SK-N-SH treated with all-trans-retinoic acid at 6 μM for 48 hours (cell line): ENCODE measurements at regions not wholly inside any gene's neighbourhood (a gene's known extent, or its start where the extent isn't known, plus 50 kb on each side); places are given as distances from the start of the nearest gene placed in this dataset.

Experiments
- ATAC-seq: fragments of 200-7000 bp; cut with Tn5 transposase; 3 replicates; pipeline ENCODE4 v1.9.1; 2020; ENCODE audit warnings: mild to moderate bottlenecking, moderate library complexity
- ARNTL ChIP-seq: fragments of 450-650 bp; formaldehyde crosslinking; IDR thresholded peaks from 2 replicates; pipeline ENCODE4 v1.5.0; 2020; ENCODE audit warnings: low read depth, mild to moderate bottlenecking, moderate library complexity, borderline replicate concordance
- BACH2 ChIP-seq: fragments of 250-450 bp; sonication (Bioruptor Pico); IDR thresholded peaks from 2 replicates; pipeline ENCODE4 v1.9.0; 2021; ENCODE audit warnings: mild to moderate bottlenecking, borderline replicate concordance
- CSDC2 ChIP-seq: fragments of 250-450 bp; sonication (Bioruptor Pico); IDR thresholded peaks from 2 replicates; pipeline ENCODE4 v1.5.0; 2020; ENCODE audit warnings: mild to moderate bottlenecking, moderate library complexity
- CSRNP3 ChIP-seq: fragments of 250-450 bp; sonication (Bioruptor Pico); IDR thresholded peaks from 2 replicates; pipeline ENCODE4 v1.5.1; 2021; ENCODE audit warnings: mild to moderate bottlenecking, moderate library complexity
- ESRRG ChIP-seq: fragments of 250-450 bp; sonication (Bioruptor Pico); IDR thresholded peaks from 2 replicates; pipeline ENCODE4 v1.6.1; 2021; ENCODE audit warnings: mild to moderate bottlenecking
- GLIS3 ChIP-seq: fragments of 250-450 bp; sonication (Bioruptor Pico); IDR thresholded peaks from 2 replicates; pipeline ENCODE4 v1.5.0; 2020; ENCODE audit warnings: mild to moderate bottlenecking, moderate library complexity
- ISL1 ChIP-seq: fragments of 250-450 bp; sonication (Bioruptor Pico); IDR thresholded peaks from 2 replicates; pipeline ENCODE4 v2.1.2; 2022; ENCODE audit warnings: mild to moderate bottlenecking, moderate library complexity
- OSR1 ChIP-seq: fragments of 250-450 bp; sonication (Bioruptor Pico); IDR thresholded peaks from 2 replicates; pipeline ENCODE4 v1.8.0; 2022; ENCODE audit warnings: moderate library complexity, mild to moderate bottlenecking, inconsistent platforms
- PATZ1 ChIP-seq: fragments of 250-450 bp; sonication (Bioruptor Pico); IDR thresholded peaks from 2 replicates; pipeline ENCODE4 v1.8.0; 2020; ENCODE audit warnings: mild to moderate bottlenecking, moderate library complexity, borderline replicate concordance
- POU6F1 ChIP-seq: fragments of 250-450 bp; sonication (Bioruptor Pico); IDR thresholded peaks from 2 replicates; pipeline ENCODE4 v1.8.0; 2021; ENCODE audit warnings: low read depth, mild to moderate bottlenecking, moderate library complexity, borderline replicate concordance
- PPARA ChIP-seq: fragments of 250-450 bp; sonication (Bioruptor Pico); IDR thresholded peaks from 2 replicates; pipeline ENCODE4 v1.5.0; 2020; ENCODE audit warnings: mild to moderate bottlenecking, borderline replicate concordance
- RARB ChIP-seq: fragments of 250-450 bp; sonication (Bioruptor Pico); IDR thresholded peaks from 2 replicates; pipeline ENCODE4 v1.8.0; 2021; ENCODE audit warnings: mild to moderate bottlenecking, moderate library complexity
- SNAI2 ChIP-seq: fragments of 250-450 bp; sonication (Bioruptor Pico); IDR thresholded peaks from 2 replicates; pipeline ENCODE4 v1.5.0; 2020; ENCODE audit warnings: mild to moderate bottlenecking, moderate library complexity
- TCF4 ChIP-seq: fragments of 250-450 bp; sonication (Bioruptor Pico); IDR thresholded peaks from 2 replicates; pipeline ENCODE4 v1.8.0; 2021; ENCODE audit warnings: mild to moderate bottlenecking, moderate library complexity, borderline replicate concordance
- TOX ChIP-seq: fragments of 250-450 bp; sonication (Bioruptor Pico); IDR thresholded peaks from 2 replicates; pipeline ENCODE4 v1.8.0; 2021; ENCODE audit warnings: mild to moderate bottlenecking, moderate library complexity, borderline replicate concordance
- ZC3H10 ChIP-seq: fragments of 250-450 bp; sonication (Bioruptor Pico); IDR thresholded peaks from 2 replicates; pipeline ENCODE4 v1.5.1; 2021; ENCODE audit warnings: mild to moderate bottlenecking, moderate library complexity
- ZFP3 ChIP-seq: fragments of 250-450 bp; sonication (Bioruptor Pico); IDR thresholded peaks from 2 replicates; pipeline ENCODE4 v1.5.0; 2020; ENCODE audit warnings: mild to moderate bottlenecking, moderate library complexity
- ZFP30 ChIP-seq: fragments of 450-650 bp; formaldehyde crosslinking; IDR thresholded peaks from 2 replicates; pipeline ENCODE4 v1.5.0; 2022; ENCODE audit warnings: mild to moderate bottlenecking, moderate library complexity
- ZNF565 ChIP-seq: fragments of 450-650 bp; formaldehyde crosslinking; conservative IDR thresholded peaks from 2 replicates; pipeline ENCODE4 v1.5.0; 2020; ENCODE audit warnings: low read depth, mild to moderate bottlenecking, moderate library complexity
- ZNF8 ChIP-seq: fragments of 450-650 bp; formaldehyde crosslinking; IDR thresholded peaks from 2 replicates; pipeline ENCODE4 v1.5.0; 2020; ENCODE audit warnings: mild to moderate bottlenecking, moderate library complexity
- TF ChIP-seq, protein P1 (sequence below): fragments of 250-450 bp; sonication (Bioruptor Pico); IDR thresholded peaks from 2 replicates; pipeline ENCODE4 v1.5.1; 2020; ENCODE audit warnings: low read depth, mild to moderate bottlenecking, moderate library complexity
- TF ChIP-seq, protein P2 (sequence below): fragments of 250-450 bp; sonication (Bioruptor Pico); IDR thresholded peaks from 2 replicates; pipeline ENCODE4 v1.5.0; 2020; ENCODE audit warnings: mild to moderate bottlenecking, moderate library complexity

GRCh38 chr11:33538726-33539125 lies 161.9 kb downstream of the C11orf91 start:
- ATAC-seq = no peak
- TF ChIP-seq ZC3H10 (CRISPR knock-in tag) = no peak
- TF ChIP-seq ARNTL (CRISPR knock-in tag) = no peak
- no peak for TF ChIP-seq ZNF8 (CRISPR knock-in tag)
- TF ChIP-seq OSR1 (CRISPR knock-in tag) = no peak
- no peak for TF ChIP-seq PATZ1
- TF ChIP-seq, protein P1, sequence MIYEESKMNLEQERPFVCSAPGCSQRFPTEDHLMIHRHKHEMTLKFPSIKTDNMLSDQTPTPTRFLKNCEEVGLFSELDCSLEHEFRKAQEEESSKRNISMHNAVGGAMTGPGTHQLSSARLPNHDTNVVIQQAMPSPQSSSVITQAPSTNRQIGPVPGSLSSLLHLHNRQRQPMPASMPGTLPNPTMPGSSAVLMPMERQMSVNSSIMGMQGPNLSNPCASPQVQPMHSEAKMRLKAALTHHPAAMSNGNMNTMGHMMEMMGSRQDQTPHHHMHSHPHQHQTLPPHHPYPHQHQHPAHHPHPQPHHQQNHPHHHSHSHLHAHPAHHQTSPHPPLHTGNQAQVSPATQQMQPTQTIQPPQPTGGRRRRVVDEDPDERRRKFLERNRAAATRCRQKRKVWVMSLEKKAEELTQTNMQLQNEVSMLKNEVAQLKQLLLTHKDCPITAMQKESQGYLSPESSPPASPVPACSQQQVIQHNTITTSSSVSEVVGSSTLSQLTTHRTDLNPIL = no peak
- TF ChIP-seq ISL1 (CRISPR knock-in tag) = no peak
- TF ChIP-seq SNAI2 (CRISPR knock-in tag) = no peak
- TF ChIP-seq POU6F1 (CRISPR knock-in tag) = no peak
- no peak for TF ChIP-seq TOX
- no peak for TF ChIP-seq RARB (CRISPR knock-in tag)
- no peak for TF ChIP-seq CSDC2 (CRISPR knock-in tag)
- TF ChIP-seq GLIS3 (CRISPR knock-in tag) = no peak
- TF ChIP-seq ESRRG (CRISPR knock-in tag) = no peak
- TF ChIP-seq ZFP3 = no peak
- TF ChIP-seq ZNF565 (CRISPR knock-in tag) = no peak
- TF ChIP-seq BACH2 = no peak
- no peak for TF ChIP-seq TCF4 (CRISPR knock-in tag)
- TF ChIP-seq, protein P2, sequence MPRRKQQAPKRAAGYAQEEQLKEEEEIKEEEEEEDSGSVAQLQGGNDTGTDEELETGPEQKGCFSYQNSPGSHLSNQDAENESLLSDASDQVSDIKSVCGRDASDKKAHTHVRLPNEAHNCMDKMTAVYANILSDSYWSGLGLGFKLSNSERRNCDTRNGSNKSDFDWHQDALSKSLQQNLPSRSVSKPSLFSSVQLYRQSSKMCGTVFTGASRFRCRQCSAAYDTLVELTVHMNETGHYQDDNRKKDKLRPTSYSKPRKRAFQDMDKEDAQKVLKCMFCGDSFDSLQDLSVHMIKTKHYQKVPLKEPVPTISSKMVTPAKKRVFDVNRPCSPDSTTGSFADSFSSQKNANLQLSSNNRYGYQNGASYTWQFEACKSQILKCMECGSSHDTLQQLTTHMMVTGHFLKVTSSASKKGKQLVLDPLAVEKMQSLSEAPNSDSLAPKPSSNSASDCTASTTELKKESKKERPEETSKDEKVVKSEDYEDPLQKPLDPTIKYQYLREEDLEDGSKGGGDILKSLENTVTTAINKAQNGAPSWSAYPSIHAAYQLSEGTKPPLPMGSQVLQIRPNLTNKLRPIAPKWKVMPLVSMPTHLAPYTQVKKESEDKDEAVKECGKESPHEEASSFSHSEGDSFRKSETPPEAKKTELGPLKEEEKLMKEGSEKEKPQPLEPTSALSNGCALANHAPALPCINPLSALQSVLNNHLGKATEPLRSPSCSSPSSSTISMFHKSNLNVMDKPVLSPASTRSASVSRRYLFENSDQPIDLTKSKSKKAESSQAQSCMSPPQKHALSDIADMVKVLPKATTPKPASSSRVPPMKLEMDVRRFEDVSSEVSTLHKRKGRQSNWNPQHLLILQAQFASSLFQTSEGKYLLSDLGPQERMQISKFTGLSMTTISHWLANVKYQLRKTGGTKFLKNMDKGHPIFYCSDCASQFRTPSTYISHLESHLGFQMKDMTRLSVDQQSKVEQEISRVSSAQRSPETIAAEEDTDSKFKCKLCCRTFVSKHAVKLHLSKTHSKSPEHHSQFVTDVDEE (CRISPR knock-in tag) = no peak
- TF ChIP-seq PPARA (CRISPR knock-in tag) = no peak

GRCh38 chr11:33536178-33536577 lies 164.4 kb downstream of the C11orf91 start:
- ATAC-seq = no peak
- TF ChIP-seq CSRNP3 (CRISPR knock-in tag) = no peak
- no peak for TF ChIP-seq ZC3H10 (CRISPR knock-in tag)
- no peak for TF ChIP-seq BACH2
- no peak for TF ChIP-seq TOX
- no peak for TF ChIP-seq PATZ1
- no peak for TF ChIP-seq ESRRG (CRISPR knock-in tag)
- TF ChIP-seq OSR1 (CRISPR knock-in tag) = no peak
- no peak for TF ChIP-seq ARNTL (CRISPR knock-in tag)
- TF ChIP-seq ZFP30 (CRISPR knock-in tag) = no peak
- TF ChIP-seq, protein P1 = no peak
- no peak for TF ChIP-seq ISL1 (CRISPR knock-in tag)
- TF ChIP-seq RARB (CRISPR knock-in tag) = no peak
- TF ChIP-seq, protein P2 (CRISPR knock-in tag) = no peak
- TF ChIP-seq PPARA (CRISPR knock-in tag) = no peak
- no peak for TF ChIP-seq GLIS3 (CRISPR knock-in tag)
- TF ChIP-seq SNAI2 (CRISPR knock-in tag) = no peak
